ENCODE measurements at regions not wholly inside any gene's neighbourhood (a gene's known extent, or its start where the extent isn't known, plus 50 kb on each side); places are given as distances from the start of the nearest gene placed in this dataset.

GRCh38 chr3:154582501-154582900, 152.5 kb upstream of the GPR149 start:
- no peak for DNase-seq (ENCODE audit: low read depth)

- DNase-seq (ENCODE audit: low read depth), result no peak
Measured at GRCh38 chr3:154571553-154572226, 141.7 kb upstream of the GPR149 start.

- DNase-seq (ENCODE audit: low read depth), result no peak
Measured at GRCh38 chr3:154568064-154568463, 138.1 kb upstream of the GPR149 start.

GRCh38 chr3:154559623-154560022, 129.6 kb upstream of the GPR149 start:
- no peak for DNase-seq (ENCODE audit: low read depth)

GRCh38 chr3:154552338-154552737, 122.3 kb upstream of the GPR149 start:
- no peak for DNase-seq (ENCODE audit: low read depth)

- DNase-seq (ENCODE audit: low read depth), result no peak
Measured at GRCh38 chr3:154549391-154549790, 119.4 kb upstream of the GPR149 start.

- DNase-seq (ENCODE audit: low read depth), result no peak
Measured at GRCh38 chr3:154548341-154548740, 118.4 kb upstream of the GPR149 start.

- no peak for DNase-seq (ENCODE audit: low read depth)
Measured at GRCh38 chr3:154542837-154543236, 112.8 kb upstream of the GPR149 start.

GRCh38 chr3:154540950-154541604, 111.1 kb upstream of the GPR149 start:
- no peak for DNase-seq (ENCODE audit: low read depth)

GRCh38 chr3:154538566-154539360, 108.8 kb upstream of the GPR149 start:
- DNase-seq (ENCODE audit: low read depth), result no peak

GRCh38 chr3:154536751-154537150, 106.8 kb upstream of the GPR149 start:
- no peak for DNase-seq (ENCODE audit: low read depth)

GRCh38 chr3:154522036-154522602, 92.1 kb upstream of the GPR149 start:
- no peak for DNase-seq (ENCODE audit: low read depth)

- DNase-seq (ENCODE audit: low read depth), result peak; percentile 1
Measured at GRCh38 chr3:154517404-154517803, 87.4 kb upstream of the GPR149 start.

- no peak for DNase-seq (ENCODE audit: low read depth)
Measured at GRCh38 chr3:154515921-154516320, 85.9 kb upstream of the GPR149 start.

GRCh38 chr3:154510780-154511179, 80.8 kb upstream of the GPR149 start:
- no peak for DNase-seq (ENCODE audit: low read depth)

- no peak for DNase-seq (ENCODE audit: low read depth)
Measured at GRCh38 chr3:154507727-154508126, 77.7 kb upstream of the GPR149 start.

GRCh38 chr3:154496978-154497377, 67.0 kb upstream of the GPR149 start:
- DNase-seq (ENCODE audit: low read depth), result no peak

GRCh38 chr3:154496540-154496939, 66.5 kb upstream of the GPR149 start:
- DNase-seq (ENCODE audit: low read depth), result no peak

- no peak for DNase-seq (ENCODE audit: low read depth)
Measured at GRCh38 chr3:154486949-154487348, 57.0 kb upstream of the GPR149 start.

- no peak for DNase-seq (ENCODE audit: low read depth)
Measured at GRCh38 chr3:154482507-154482906, 52.5 kb upstream of the GPR149 start.

GRCh38 chr3:154480033-154480432, 50.0 kb upstream of the GPR149 start:
- DNase-seq (ENCODE audit: low read depth), result no peak

Data from RPMI7951 (cell line).